ENCODE measurements at regions not wholly inside any gene's neighbourhood (a gene's known extent, or its start where the extent isn't known, plus 50 kb on each side); places are given as distances from the start of the nearest gene placed in this dataset.

- H3K4me3 ChIP-seq (ENCODE audit: low read length), result no peak overlapping the region
- CTCF ChIA-PET, result no interaction called here
- intact Hi-C loops (cut with DNase I, micrococcal nuclease), result no loop called here
- no peak for ATAC-seq (ENCODE audit: poor library complexity)
- H3K4me1 ChIP-seq (ENCODE audit: insufficient read depth, low read length), result no peaks in the 10 kb centered on the region
- TF ChIP-seq, protein P1, sequence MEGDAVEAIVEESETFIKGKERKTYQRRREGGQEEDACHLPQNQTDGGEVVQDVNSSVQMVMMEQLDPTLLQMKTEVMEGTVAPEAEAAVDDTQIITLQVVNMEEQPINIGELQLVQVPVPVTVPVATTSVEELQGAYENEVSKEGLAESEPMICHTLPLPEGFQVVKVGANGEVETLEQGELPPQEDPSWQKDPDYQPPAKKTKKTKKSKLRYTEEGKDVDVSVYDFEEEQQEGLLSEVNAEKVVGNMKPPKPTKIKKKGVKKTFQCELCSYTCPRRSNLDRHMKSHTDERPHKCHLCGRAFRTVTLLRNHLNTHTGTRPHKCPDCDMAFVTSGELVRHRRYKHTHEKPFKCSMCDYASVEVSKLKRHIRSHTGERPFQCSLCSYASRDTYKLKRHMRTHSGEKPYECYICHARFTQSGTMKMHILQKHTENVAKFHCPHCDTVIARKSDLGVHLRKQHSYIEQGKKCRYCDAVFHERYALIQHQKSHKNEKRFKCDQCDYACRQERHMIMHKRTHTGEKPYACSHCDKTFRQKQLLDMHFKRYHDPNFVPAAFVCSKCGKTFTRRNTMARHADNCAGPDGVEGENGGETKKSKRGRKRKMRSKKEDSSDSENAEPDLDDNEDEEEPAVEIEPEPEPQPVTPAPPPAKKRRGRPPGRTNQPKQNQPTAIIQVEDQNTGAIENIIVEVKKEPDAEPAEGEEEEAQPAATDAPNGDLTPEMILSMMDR (IDR thresholded peaks at IDR 0.05), result no peak
- H3K27ac ChIP-seq (ENCODE audit: low read depth in 1 of 2, low read length in 2 of 2), result no peak overlapping the region
- POLR2A ChIA-PET, result no interaction called here
- no peaks in the 10 kb centered on the region for H3K9me3 Mint-ChIP-seq
- H3K27me3 Mint-ChIP-seq, result peaks cover 26% of the 10 kb centered on the region
- H3K27me3 ChIP-seq (ENCODE audit: control insufficient read depth in 1 of 2, insufficient read depth in 2 of 2, low read length in 2 of 2), result no peaks in the 10 kb centered on the region
- H3K9me3 ChIP-seq (ENCODE audit: control insufficient read depth in 1 of 2, insufficient read depth in 1 of 2, low read length in 2 of 2), result no peaks in the 10 kb centered on the region
- no peaks in the 10 kb centered on the region for H3K36me3 ChIP-seq (ENCODE audit: insufficient read depth, low read length)
- H3K36me3 Mint-ChIP-seq (ENCODE audit: low read depth), result no peaks in the 10 kb centered on the region
- H3K27ac Mint-ChIP-seq, result no peak overlapping the region
- no peaks in the 10 kb centered on the region for H3K4me1 Mint-ChIP-seq (ENCODE audit: low read depth)
- no peak for DNase-seq
- H3K4me3 Mint-ChIP-seq, result no peak overlapping the region
Measured at GRCh38 chr12:131570596-131570995, 140.3 kb upstream of the SFSWAP start.

GRCh38 chr12:131571827-131572226 is 139.1 kb upstream of the SFSWAP start:
- TF ChIP-seq, protein P1 (IDR thresholded peaks at IDR 0.05), result no peak
- Histone ChIP-seq H3K27ac (ENCODE audit: low read depth in 1 of 2, low read length in 2 of 2) (no peak overlapping the region), H3K36me3 (ENCODE audit: insufficient read depth, low read length) (no peaks in the 10 kb centered on the region), H3K4me1 (ENCODE audit: insufficient read depth, low read length) (no peaks in the 10 kb centered on the region), H3K9me3 (ENCODE audit: control insufficient read depth in 1 of 2, insufficient read depth in 1 of 2, low read length in 2 of 2) (no peaks in the 10 kb centered on the region), H3K4me3 (ENCODE audit: low read length) (no peak overlapping the region), H3K27me3 (ENCODE audit: control insufficient read depth in 1 of 2, insufficient read depth in 2 of 2, low read length in 2 of 2) (no peaks in the 10 kb centered on the region)
- CTCF ChIA-PET, result no interaction called here
- H3K36me3 Mint-ChIP-seq (ENCODE audit: low read depth), result no peaks in the 10 kb centered on the region
- ATAC-seq (ENCODE audit: poor library complexity), result no peak
- intact Hi-C loops (cut with DNase I, micrococcal nuclease), result no loop called here
- DNase-seq, result no peak
- H3K4me1 Mint-ChIP-seq (ENCODE audit: low read depth), result no peaks in the 10 kb centered on the region
- H3K27ac Mint-ChIP-seq, result no peak overlapping the region
- POLR2A ChIA-PET, result no interaction called here
- H3K4me3 Mint-ChIP-seq, result no peak overlapping the region
- H3K27me3 Mint-ChIP-seq, result peaks cover 30% of the 10 kb centered on the region
- H3K9me3 Mint-ChIP-seq, result no peaks in the 10 kb centered on the region

GRCh38 chr12:131572626-131573025 is 138.3 kb upstream of the SFSWAP start:
- H3K9me3 ChIP-seq (ENCODE audit: control insufficient read depth in 1 of 2, insufficient read depth in 1 of 2, low read length in 2 of 2), result no peaks in the 10 kb centered on the region
- CTCF ChIA-PET, result no interaction called here

More at GRCh38 chr12:131572626-131573025, 138.3 kb upstream of the SFSWAP start:
- no peak for DNase-seq
- Histone ChIP-seq H3K27ac (ENCODE audit: low read depth in 1 of 2, low read length in 2 of 2) (no peak overlapping the region), H3K27me3 (ENCODE audit: control insufficient read depth in 1 of 2, insufficient read depth in 2 of 2, low read length in 2 of 2) (no peaks in the 10 kb centered on the region), H3K4me1 (ENCODE audit: insufficient read depth, low read length) (no peaks in the 10 kb centered on the region), H3K36me3 (ENCODE audit: insufficient read depth, low read length) (no peaks in the 10 kb centered on the region), H3K4me3 (ENCODE audit: low read length) (no peak overlapping the region)
- Mint-ChIP-seq H3K27me3 (peaks cover 30% of the 10 kb centered on the region), H3K4me1 (ENCODE audit: low read depth) (no peaks in the 10 kb centered on the region), H3K9me3 (no peaks in the 10 kb centered on the region), H3K27ac (no peak overlapping the region), H3K36me3 (ENCODE audit: low read depth) (no peaks in the 10 kb centered on the region), H3K4me3 (no peak overlapping the region)
- intact Hi-C loops (cut with DNase I, micrococcal nuclease), result no loop called here
- ATAC-seq (ENCODE audit: poor library complexity), result no peak
- TF ChIP-seq, protein P1 (IDR thresholded peaks at IDR 0.05), result no peak
- POLR2A ChIA-PET, result no interaction called here
